ENCODE measurements at regions not wholly inside any gene's neighbourhood (a gene's known extent, or its start where the extent isn't known, plus 50 kb on each side); places are given as distances from the start of the nearest gene placed in this dataset.

DNA sequence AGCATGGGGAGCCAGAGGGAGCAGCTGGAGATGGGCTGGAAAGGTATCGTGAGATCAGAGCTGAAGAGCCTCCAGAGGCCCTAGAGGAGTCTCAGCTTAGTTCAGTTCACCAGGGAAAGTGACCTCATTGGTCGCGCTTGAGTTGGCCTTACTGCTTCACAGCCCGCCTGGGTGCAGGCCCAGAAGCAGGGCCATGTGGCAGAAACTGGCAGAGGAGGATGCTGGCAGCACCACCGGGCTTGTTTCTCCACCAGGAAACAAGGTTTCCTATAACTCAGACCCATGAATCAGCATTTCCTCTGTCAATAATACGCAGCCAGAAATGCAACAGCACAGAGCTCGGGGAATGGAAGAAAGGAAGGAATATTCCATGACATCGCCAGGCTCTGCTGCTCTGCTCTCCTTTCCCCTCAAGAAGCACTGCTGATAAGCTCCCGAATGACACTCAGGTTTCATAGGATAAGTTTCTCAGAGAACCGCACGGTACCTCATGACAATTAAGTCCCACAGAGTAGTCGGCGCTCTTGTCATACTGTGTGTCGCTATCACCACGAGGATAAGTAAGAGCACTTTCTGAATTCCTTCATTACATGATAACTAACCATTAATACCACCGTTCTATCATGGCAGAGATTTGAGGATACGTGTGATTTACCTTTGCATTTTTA is 147.1 kb upstream of the LPP start:
- TF ChIP-seq, protein P1, sequence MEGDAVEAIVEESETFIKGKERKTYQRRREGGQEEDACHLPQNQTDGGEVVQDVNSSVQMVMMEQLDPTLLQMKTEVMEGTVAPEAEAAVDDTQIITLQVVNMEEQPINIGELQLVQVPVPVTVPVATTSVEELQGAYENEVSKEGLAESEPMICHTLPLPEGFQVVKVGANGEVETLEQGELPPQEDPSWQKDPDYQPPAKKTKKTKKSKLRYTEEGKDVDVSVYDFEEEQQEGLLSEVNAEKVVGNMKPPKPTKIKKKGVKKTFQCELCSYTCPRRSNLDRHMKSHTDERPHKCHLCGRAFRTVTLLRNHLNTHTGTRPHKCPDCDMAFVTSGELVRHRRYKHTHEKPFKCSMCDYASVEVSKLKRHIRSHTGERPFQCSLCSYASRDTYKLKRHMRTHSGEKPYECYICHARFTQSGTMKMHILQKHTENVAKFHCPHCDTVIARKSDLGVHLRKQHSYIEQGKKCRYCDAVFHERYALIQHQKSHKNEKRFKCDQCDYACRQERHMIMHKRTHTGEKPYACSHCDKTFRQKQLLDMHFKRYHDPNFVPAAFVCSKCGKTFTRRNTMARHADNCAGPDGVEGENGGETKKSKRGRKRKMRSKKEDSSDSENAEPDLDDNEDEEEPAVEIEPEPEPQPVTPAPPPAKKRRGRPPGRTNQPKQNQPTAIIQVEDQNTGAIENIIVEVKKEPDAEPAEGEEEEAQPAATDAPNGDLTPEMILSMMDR (IDR thresholded peaks at IDR 0.05) = no peak
- TF ChIP-seq POLR2A (IDR thresholded peaks at IDR 0.05) = peak in 1 of 2 donors; percentile 18

All from thyroid gland (tissue), 4 donors.